GM13976 (cell line): ENCODE measurements at regions not wholly inside any gene's neighbourhood (a gene's known extent, or its start where the extent isn't known, plus 50 kb on each side); places are given as distances from the start of the nearest gene placed in this dataset.

Source experiments
- DNase-seq: peaks from one replicate; pipeline ENCODE4 v3.0.0; 2012; ENCODE audit warnings: low spot score
- in situ Hi-C: fragments of 300-500 bp; cut with MboI; formaldehyde crosslinking; loops from one replicate; pipeline ENCODE4 v1.12.0; 2022; ENCODE audit warnings: low sequenced_read_pairs, mixed read lengths, inconsistent platforms; ENCODE audit not compliant: unreplicated experiment
- TF ChIP-seq, protein P1 (sequence below): IDR thresholded peaks from 2 replicates; pipeline ENCODE4 v1.5.1; 2012; ENCODE audit warnings: borderline replicate concordance, mild to moderate bottlenecking; ENCODE audit not compliant: insufficient read depth; ENCODE audit errors: extremely low read depth, missing control alignments, control extremely low read depth

DNA sequence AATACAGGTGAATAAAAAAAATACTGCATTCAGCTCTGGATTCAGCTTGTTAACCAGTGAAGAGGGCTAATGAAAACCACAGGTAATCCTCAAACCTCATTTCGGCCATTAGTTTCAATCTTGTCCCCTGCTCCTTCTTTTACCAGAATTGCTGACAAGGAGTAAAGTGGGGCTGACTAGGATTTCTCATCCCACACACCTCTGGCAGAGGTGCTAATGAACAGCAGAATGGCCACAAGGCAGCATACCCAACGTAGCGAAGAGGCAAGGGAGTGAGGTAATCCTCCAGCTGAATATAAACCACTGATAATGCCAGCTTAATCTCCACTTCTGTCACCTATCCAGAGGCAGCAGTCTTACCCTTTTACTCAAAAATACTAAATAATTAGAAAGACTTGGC is 248.8 kb upstream of the CDIN1 start:
- DNase-seq = no peak
- in situ Hi-C loops = no loop called here
- TF ChIP-seq, protein P1, sequence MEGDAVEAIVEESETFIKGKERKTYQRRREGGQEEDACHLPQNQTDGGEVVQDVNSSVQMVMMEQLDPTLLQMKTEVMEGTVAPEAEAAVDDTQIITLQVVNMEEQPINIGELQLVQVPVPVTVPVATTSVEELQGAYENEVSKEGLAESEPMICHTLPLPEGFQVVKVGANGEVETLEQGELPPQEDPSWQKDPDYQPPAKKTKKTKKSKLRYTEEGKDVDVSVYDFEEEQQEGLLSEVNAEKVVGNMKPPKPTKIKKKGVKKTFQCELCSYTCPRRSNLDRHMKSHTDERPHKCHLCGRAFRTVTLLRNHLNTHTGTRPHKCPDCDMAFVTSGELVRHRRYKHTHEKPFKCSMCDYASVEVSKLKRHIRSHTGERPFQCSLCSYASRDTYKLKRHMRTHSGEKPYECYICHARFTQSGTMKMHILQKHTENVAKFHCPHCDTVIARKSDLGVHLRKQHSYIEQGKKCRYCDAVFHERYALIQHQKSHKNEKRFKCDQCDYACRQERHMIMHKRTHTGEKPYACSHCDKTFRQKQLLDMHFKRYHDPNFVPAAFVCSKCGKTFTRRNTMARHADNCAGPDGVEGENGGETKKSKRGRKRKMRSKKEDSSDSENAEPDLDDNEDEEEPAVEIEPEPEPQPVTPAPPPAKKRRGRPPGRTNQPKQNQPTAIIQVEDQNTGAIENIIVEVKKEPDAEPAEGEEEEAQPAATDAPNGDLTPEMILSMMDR = no peak

DNA sequence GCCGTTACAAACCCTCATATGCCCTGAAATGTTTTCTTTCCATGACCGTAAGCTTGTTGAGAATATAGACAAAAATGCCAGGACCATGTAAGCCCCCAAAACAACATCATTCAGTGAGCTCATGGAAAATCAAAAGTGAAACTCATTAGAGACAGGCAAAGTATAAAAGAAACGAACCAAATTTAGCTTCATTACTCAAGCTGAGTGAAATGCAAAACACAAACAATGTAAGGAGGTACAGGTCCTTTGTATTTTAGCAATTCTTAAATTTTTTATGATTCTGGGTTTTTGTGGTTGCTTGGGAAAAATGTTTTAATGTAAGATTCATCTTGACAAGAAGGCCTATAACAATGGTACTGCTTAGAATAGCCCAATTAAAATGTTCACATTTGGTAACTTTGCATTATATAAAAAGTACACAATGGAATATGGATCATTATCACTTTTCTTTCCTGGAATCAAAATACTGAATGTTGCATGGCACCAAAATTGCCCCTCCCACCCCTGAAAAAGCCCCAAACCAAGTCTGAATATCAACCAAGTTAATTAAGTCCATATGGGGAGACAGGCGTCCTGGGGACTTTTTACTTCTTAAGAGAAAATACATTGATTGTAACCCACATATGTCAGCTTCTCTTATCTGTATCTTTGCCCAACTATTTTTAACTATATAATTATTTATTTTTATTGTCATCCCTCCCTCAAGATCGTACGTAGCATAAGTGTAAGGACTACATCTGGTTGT is 247.7 kb upstream of the CDIN1 start:
- no peak for DNase-seq
- in situ Hi-C loops = no loop called here
- TF ChIP-seq, protein P1 = no peak

DNA sequence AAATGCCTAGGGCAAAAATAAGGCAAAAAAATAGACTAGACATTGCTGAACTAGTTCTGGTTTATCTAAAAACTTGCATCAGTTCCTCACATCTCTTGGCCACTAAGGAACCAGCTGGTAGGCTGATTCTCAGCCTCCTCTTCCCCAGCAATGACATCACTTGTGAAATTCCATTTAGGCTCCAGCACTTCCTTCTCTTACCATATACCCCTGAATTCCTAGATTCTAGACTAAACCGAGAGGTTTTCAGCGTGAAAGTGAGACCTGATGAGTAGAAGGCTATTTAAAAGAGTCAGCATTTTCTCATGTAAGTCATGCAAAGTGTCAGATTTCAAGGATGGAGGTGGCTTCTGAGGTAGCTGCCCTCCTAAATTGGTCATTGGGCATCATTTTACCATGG is 247.1 kb upstream of the CDIN1 start:
- in situ Hi-C loops = no loop called here
- DNase-seq = no peak
- TF ChIP-seq, protein P1 = no peak

DNA sequence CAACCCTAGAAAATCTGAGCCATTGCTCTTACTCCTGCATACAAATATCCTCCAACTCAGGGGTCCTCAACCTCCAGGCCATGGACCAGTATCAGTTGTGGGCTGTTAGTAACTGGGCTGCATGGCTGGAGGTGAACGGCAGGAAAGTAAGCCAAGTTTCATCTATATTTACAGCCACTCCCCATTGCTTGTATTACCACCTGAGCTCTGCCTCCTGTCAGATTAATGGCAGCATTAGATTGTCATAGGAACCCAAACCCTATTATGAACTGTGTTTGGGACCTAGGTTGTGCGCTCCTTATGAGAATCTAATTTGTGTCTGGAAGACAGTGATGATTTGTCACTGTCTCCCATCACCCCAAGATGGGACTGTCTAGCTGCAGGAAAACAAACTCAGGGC is 246.5 kb upstream of the CDIN1 start:
- in situ Hi-C loops = no loop called here
- TF ChIP-seq, protein P1 = no peak
- DNase-seq = no peak

DNA sequence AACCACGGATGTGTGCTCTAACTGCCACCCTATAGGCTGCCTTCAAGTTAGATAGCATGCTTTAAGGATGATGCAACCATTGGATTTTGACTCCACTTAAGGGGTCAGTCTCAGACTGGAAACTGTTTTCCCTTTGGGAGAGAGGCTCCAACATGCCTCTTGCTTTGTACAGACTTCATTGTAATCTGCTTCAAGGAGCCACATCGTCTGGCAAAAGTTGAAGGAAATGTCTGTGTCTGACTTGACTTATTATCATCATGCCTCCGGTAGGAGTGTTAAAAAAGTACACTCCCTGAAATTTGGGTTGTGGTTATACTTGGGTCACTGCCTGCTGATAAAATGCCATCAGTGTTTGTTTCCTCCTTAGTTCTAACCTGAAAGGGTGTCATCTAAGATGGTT is 245.4 kb upstream of the CDIN1 start:
- DNase-seq = no peak
- TF ChIP-seq, protein P1 = no peak
- in situ Hi-C loops = no loop called here

DNA sequence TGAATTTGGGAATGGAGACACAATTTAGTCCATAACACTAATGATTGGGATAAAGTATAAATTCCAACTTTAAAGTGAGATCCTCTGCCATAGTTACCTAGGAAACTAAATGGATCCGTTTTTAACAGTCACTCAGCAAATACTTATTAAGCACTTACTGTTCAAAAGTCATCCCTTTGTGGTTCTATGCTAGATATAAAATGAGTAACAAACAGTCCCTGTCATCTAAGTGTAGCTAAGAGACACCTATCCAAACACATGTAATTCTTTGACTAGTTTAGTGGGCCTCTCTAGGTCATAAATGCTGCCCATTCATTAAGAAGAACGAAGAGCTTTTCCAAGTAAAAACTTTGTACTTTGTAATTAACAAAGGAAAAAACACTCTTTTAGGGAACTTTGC is 244.2 kb upstream of the CDIN1 start:
- TF ChIP-seq, protein P1 = no peak
- DNase-seq = no peak
- in situ Hi-C loops = no loop called here
